GM21360 (cell line): ENCODE measurements at regions not wholly inside any gene's neighbourhood (a gene's known extent, or its start where the extent isn't known, plus 50 kb on each side); places are given as distances from the start of the nearest gene placed in this dataset.

Experiments used
- ATAC-seq: cut with Tn5 transposase; IDR thresholded peaks from one replicate; pipeline ENCODE4 v1.9.1; 2021; ENCODE audit warnings: mild to moderate bottlenecking, moderate library complexity; ENCODE audit not compliant: unreplicated experiment

DNA sequence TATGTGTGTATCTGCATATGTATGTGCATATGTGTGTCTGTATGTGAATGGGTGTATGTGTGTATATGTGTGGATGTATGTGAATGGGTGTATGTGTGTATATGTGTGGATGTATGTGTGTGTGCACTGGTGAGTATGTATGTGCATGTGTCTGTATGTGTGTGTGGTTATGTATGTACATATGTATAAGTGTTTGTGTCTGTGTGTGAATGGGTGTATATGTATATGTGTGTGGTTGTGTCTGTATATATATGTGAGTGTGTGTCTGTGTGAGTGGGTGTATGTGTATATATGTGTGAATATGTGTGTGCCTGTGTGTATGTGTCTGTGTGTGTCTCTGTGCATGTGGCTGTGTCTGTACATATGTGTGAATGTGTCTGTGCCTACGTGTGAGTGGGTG is 748.4 kb upstream of the HS6ST1 start:
- ATAC-seq = no peak

DNA sequence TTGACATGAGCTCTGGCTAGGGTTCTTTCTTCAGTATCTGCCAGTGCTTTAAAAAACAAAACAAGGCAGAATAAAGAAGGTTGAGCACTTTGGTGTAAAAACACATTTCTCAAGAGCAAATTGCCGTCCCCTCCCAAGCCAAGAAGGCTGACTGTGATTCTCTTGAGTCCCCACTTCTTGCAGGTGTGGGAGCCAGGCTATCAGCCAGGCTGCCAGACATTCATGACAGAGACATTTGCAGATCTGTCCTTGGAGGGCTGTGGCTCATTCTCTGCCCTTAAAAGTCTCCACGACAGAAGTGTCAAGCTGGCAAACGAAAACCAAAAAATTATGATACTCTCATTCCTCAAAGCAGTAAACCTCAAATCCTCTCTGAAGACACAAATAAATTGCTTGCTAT is 749.3 kb upstream of the HS6ST1 start:
- ATAC-seq = no peak

DNA sequence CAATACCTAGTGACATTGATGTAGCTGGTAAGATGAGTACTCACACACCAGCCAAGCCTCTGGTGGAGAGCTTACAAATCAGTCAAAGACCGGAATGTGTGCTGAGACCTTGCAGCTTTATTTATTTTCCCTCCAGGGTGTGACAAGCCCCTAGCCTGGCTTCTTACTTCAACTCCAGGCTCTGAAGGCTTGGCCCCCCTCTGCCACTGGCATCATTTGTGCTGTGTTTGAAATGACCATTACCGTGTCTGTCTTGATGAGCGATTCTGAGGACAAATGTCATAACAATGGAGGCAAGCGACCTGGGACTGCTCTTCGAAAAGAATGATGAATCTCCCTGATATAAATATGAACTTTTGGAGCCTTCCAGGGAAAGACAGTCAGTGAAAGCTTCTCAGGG is 749.9 kb upstream of the HS6ST1 start:
- no peak for ATAC-seq

GRCh38 chr2:129069875-129070594 is 751.4 kb upstream of the HS6ST1 start:
- no peak for ATAC-seq

GRCh38 chr2:129070663-129071062 is 752.0 kb upstream of the HS6ST1 start:
- ATAC-seq = no peak

- ATAC-seq = no peak
Observed at GRCh38 chr2:129071531-129071930, 752.9 kb upstream of the HS6ST1 start.

- ATAC-seq = no peak
Observed at GRCh38 chr2:129074298-129074920, 755.7 kb upstream of the HS6ST1 start.

DNA sequence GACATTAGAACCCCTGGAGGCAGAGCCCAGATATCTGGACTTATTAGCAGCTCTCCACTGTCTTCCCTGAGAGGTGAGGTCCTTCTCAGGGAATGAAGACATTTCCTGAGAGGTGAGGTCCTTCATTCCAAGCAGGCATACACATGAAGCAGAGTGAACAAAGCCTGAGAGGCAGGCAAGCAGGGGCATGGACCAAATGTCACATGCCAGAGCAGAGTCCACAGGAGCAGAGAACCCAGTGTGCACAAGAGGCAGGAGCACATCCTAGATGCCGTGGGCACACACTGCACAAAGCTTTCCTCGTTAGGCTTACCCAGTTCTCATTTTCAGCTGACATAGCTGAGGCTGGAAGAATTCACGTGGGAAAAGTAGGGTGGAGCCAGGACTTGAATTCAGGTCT is 759.9 kb upstream of the HS6ST1 start:
- ATAC-seq = no peak

GRCh38 chr2:129080715-129081476 is 762.2 kb upstream of the HS6ST1 start:
- no peak for ATAC-seq

GRCh38 chr2:129085386-129085785 is 766.7 kb upstream of the HS6ST1 start:
- ATAC-seq = no peak

DNA sequence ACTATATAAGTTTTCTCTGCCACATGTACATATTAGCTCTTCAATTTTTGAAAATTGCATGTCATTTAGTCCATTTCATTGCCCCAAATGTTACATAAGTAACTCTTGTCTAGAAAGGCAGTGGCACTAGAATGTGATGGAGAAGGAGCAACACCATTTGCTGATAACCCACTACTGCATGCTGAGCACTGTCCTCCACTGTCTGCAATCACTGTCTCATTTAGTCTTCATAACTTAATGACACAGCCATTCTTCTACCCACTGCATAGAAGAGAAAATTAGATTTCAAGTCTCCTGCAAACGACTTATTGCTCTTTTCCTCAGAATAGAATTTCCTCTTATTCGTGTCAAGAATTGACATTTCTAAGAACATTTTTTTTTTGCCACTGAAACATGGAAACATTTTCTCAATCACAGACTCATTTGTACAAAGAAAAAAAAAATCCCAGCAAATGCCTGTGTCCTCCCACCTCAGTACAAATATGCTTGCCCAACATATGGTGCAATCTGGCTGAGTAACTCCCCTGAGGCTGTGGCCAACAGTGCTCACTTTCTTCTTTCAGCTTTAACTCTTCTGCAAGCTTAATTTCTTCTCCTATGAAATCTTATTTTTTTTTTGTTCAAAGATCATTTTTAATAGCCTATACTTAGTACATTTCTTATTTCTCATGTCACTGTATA is 768.6 kb upstream of the HS6ST1 start:
- no peak for ATAC-seq

GRCh38 chr2:129091620-129092019 is 773.0 kb upstream of the HS6ST1 start:
- ATAC-seq = no peak

GRCh38 chr2:129092956-129093355 is 774.3 kb upstream of the HS6ST1 start:
- ATAC-seq = no peak

- ATAC-seq = no peak
Observed at GRCh38 chr2:129101186-129101585, 782.5 kb upstream of the HS6ST1 start.

- ATAC-seq = no peak
Observed at GRCh38 chr2:129103936-129104878, 785.5 kb upstream of the HS6ST1 start.

DNA sequence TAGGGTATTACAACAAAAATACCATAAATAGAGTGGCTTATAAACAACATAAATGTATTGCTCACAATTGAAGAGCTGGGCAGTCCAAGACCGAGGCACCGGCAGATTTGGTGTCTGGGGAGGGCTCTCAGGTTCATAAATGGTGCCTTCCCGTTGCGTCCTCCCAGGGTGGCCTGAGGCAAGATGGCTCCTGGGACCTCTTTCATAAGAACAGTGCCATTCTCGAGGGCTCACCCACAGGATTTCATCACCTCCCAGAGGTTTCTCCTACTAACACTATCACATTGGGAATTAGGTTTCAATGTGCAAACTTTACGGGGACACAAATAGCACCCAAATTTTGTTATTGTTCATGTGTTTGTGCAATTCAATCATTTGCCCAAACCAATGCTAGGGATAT is 793.5 kb upstream of the HS6ST1 start:
- ATAC-seq = no peak

- ATAC-seq = no peak
Observed at GRCh38 chr2:129113776-129114175, 795.1 kb upstream of the HS6ST1 start.

GRCh38 chr2:129117434-129117833 is 798.8 kb upstream of the HS6ST1 start:
- no peak for ATAC-seq

GRCh38 chr2:129118296-129118695 is 799.6 kb upstream of the HS6ST1 start:
- ATAC-seq = no peak

GRCh38 chr2:129129087-129129486 is 810.4 kb upstream of the HS6ST1 start:
- ATAC-seq = no peak
